ENCODE measurements at regions not wholly inside any gene's neighbourhood (a gene's known extent, or its start where the extent isn't known, plus 50 kb on each side); places are given as distances from the start of the nearest gene placed in this dataset.
A peak's percentile ranks its signal among the peaks of the same experiment; 100 is the strongest.

- peaks cover 0 to 4% of the 10 kb centered on the region in 2 experiments for H3K9me3 ChIP-seq (ENCODE audit: control insufficient read depth in 1 of 2, insufficient read depth in 1 of 2, low read length in 2 of 2)
- no peak overlapping the region for H3K27ac Mint-ChIP-seq
- H3K4me3 ChIP-seq (ENCODE audit: low read length): no peak overlapping the region
- H3K4me3 Mint-ChIP-seq: no peak overlapping the region
- H3K36me3 ChIP-seq (ENCODE audit: insufficient read depth, low read length): no peaks in the 10 kb centered on the region
- CTCF ChIA-PET: no interaction called here
- intact Hi-C loops (cut with DNase I, micrococcal nuclease): no loop called here
- peaks cover 2% of the 10 kb centered on the region for H3K9me3 Mint-ChIP-seq
- peak in 1 of 14 experiments; percentile 13 for DNase-seq
- no peak for TF ChIP-seq CTCF (IDR thresholded peaks at IDR 0.05)
- no peaks in the 10 kb centered on the region for H3K36me3 Mint-ChIP-seq (ENCODE audit: low read depth)
- POLR2A ChIA-PET: no interaction called here
- H3K27ac ChIP-seq (ENCODE audit: low read depth in 1 of 2, low read length in 2 of 2): no peak overlapping the region
- no peaks in the 10 kb centered on the region for H3K27me3 Mint-ChIP-seq
- no peaks in the 10 kb centered on the region for H3K27me3 ChIP-seq (ENCODE audit: control insufficient read depth in 1 of 2, insufficient read depth in 2 of 2, low read length in 2 of 2)
- no peaks in the 10 kb centered on the region for H3K4me1 Mint-ChIP-seq (ENCODE audit: low read depth)
- no peak for ATAC-seq (ENCODE audit: poor library complexity)
- no peaks in the 10 kb centered on the region for H3K4me1 ChIP-seq (ENCODE audit: insufficient read depth, low read length)
Observed at GRCh38 chr10:55233505-55233904, 432.5 kb upstream of the PCDH15 start.

- CTCF ChIA-PET: no interaction called here
- no peaks in the 10 kb centered on the region for H3K4me1 ChIP-seq (ENCODE audit: insufficient read depth, low read length)
- Mint-ChIP-seq H3K9me3 (peaks cover 2% of the 10 kb centered on the region), H3K27ac (no peak overlapping the region), H3K27me3 (no peaks in the 10 kb centered on the region), H3K4me1 (ENCODE audit: low read depth) (no peaks in the 10 kb centered on the region), H3K4me3 (no peak overlapping the region), H3K36me3 (ENCODE audit: low read depth) (no peaks in the 10 kb centered on the region)
- ATAC-seq (ENCODE audit: poor library complexity) (no peak), DNase-seq (no peak)
- POLR2A ChIA-PET: no interaction called here
- H3K27me3 ChIP-seq (ENCODE audit: control insufficient read depth in 1 of 2, insufficient read depth in 2 of 2, low read length in 2 of 2): no peaks in the 10 kb centered on the region
- intact Hi-C loops (cut with DNase I, micrococcal nuclease): no loop called here
- no peak overlapping the region for H3K4me3 ChIP-seq (ENCODE audit: low read length)
- H3K27ac ChIP-seq (ENCODE audit: low read depth in 1 of 2, low read length in 2 of 2): no peak overlapping the region
- H3K36me3 ChIP-seq (ENCODE audit: insufficient read depth, low read length): no peaks in the 10 kb centered on the region
- TF ChIP-seq CTCF (IDR thresholded peaks at IDR 0.05): no peak
- H3K9me3 ChIP-seq (ENCODE audit: control insufficient read depth in 1 of 2, insufficient read depth in 1 of 2, low read length in 2 of 2): peaks cover 0 to 2% of the 10 kb centered on the region in 2 experiments
Observed at GRCh38 chr10:55233090-55233489, 432.1 kb upstream of the PCDH15 start.

- POLR2A ChIA-PET: no interaction called here
- Histone ChIP-seq H3K4me1 (ENCODE audit: insufficient read depth, low read length) (no peaks in the 10 kb centered on the region), H3K36me3 (ENCODE audit: insufficient read depth, low read length) (no peaks in the 10 kb centered on the region), H3K4me3 (ENCODE audit: low read length) (no peak overlapping the region), H3K27me3 (ENCODE audit: control insufficient read depth in 1 of 2, insufficient read depth in 2 of 2, low read length in 2 of 2) (no peaks in the 10 kb centered on the region), H3K27ac (ENCODE audit: low read depth in 1 of 2, low read length in 2 of 2) (no peak overlapping the region), H3K9me3 (ENCODE audit: control insufficient read depth in 1 of 2, insufficient read depth in 1 of 2, low read length in 2 of 2) (no peaks in the 10 kb centered on the region)
- CTCF ChIA-PET: no interaction called here
- peaks cover 2% of the 10 kb centered on the region for H3K9me3 Mint-ChIP-seq
- ATAC-seq (ENCODE audit: poor library complexity) (no peak), DNase-seq (no peak)
- no peaks in the 10 kb centered on the region for H3K4me1 Mint-ChIP-seq (ENCODE audit: low read depth)
- H3K27ac Mint-ChIP-seq: no peak overlapping the region
- intact Hi-C loops (cut with DNase I, micrococcal nuclease): no loop called here
- H3K36me3 Mint-ChIP-seq (ENCODE audit: low read depth): no peaks in the 10 kb centered on the region
- no peak overlapping the region for H3K4me3 Mint-ChIP-seq
- no peak for TF ChIP-seq CTCF (IDR thresholded peaks at IDR 0.05)
- H3K27me3 Mint-ChIP-seq: no peaks in the 10 kb centered on the region
Observed at GRCh38 chr10:55232553-55232952, 431.5 kb upstream of the PCDH15 start.
